Ovary (tissue), 7 donors: ENCODE measurements at regions not wholly inside any gene's neighbourhood (a gene's known extent, or its start where the extent isn't known, plus 50 kb on each side); places are given as distances from the start of the nearest gene placed in this dataset.

ENCODE experiments used
- DNase-seq, 5 donors: peaks; one replicate each; pipeline ENCODE4 v3.0.0-alpha.2; 2019 to 2020
- H3K27ac ChIP-seq, 2 donors: fragments of 200-600 bp; one replicate each; pipeline versions ENCODE4 v1.5.1 to v1.8.0; 2019 to 2022
- H3K27me3 ChIP-seq: fragments of 200-600 bp; one replicate; pipeline ENCODE4 v1.8.0; 2022
- H3K36me3 ChIP-seq: fragments of 200-600 bp; sonication (generic); one replicate; pipeline ENCODE4 v1.5.1; 2019
- H3K4me1 ChIP-seq: one replicate; pipeline ENCODE4 v1.8.1; 2013; ENCODE audit warnings: mild to moderate bottlenecking, moderate library complexity; ENCODE audit not compliant: insufficient read depth
- H3K4me3 ChIP-seq: fragments of 200-600 bp; sonication (generic); one replicate; pipeline ENCODE4 v1.5.1; 2017
- H3K9me3 ChIP-seq, 2 donors: fragments of 200-600 bp in 1 of 2; sonication (generic) in 1 of 2; one replicate each; pipeline versions ENCODE4 v1.5.1 to v1.8.1; 2013 to 2019; ENCODE audit warnings: mild to moderate bottlenecking in 1 of 2, moderate library complexity in 1 of 2
- CTCF ChIP-seq, 3 donors: fragments of 450-650 bp in 2 of 3; fragments of 200-600 bp in 1 of 3; IDR thresholded peaks; one replicate each; pipeline versions ENCODE4 v1.5.1 to v1.8.0; 2016 to 2022; ENCODE audit warnings: antibody characterized with exemption in 3 of 3, mild to moderate bottlenecking in 1 of 3
- EP300 ChIP-seq: sonication (generic); formaldehyde crosslinking; IDR thresholded peaks from one replicate; pipeline ENCODE4 v1.6.1; 2017; ENCODE audit warnings: antibody characterized with exemption
- POLR2A ChIP-seq: fragments of 450-650 bp; IDR thresholded peaks from one replicate; pipeline ENCODE4 v1.6.1; 2017; ENCODE audit warnings: antibody characterized with exemption, mild to moderate bottlenecking, moderate library complexity
- WGBS, 3 donors: extraction: QIAGEN DNeasy Blood & Tissue Kit in 1 of 3; methylation state at CpG; one replicate each; pipeline versions ENCODE4 v1.1.5 to v1.1.7; 2013 to 2017; 5-methylcytosine and 5-hydroxymethylcytosine counted together
- intact Hi-C, 4 donors: fragments of 100-400 bp; cut with DNase I; formaldehyde crosslinking; loops; one replicate each; pipeline versions ENCODE4 v1.11.0 to v1.15.1; 2022 to 2023
- donor health status: DM: no; HTN: no; CAD: no; lungs with moderate emphysema.
- donor health status: DM: no; HTN: no; CAD: no.
- donor health status: Bipolar disorder and iron deficiency.
- donor health status: DM: no; HTN: no; CAD: no.
- donor health status: DM: yes; HTN: yes; CAD: no.

DNA sequence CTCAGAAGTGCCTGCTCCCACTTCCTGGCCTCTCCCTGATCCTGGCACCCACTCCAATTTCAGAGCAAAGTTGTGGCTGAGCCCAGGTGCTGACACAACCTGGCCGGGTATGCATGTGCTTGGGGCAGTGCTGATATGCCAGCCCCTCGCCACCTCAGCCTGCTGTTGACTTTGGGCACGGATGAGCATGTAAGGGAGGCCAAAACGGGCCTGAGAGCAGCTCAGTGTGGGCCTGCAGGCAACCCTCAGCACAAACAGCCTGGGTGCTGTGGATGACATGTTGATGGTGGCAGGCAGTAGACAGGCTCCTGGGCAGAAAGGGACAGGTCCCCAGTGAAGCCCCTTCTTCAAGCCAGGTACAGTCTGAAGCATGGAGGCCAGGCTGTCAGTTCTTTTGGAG, 553.6 kb upstream of the FSIP2 start:
- Histone ChIP-seq H3K4me3 (no peak overlapping the region), H3K4me1 (no peaks in the 10 kb centered on the region), H3K27ac (no peak overlapping the region), H3K9me3 (no peaks in the 10 kb centered on the region), H3K36me3 (no peaks in the 10 kb centered on the region), H3K27me3 (no peaks in the 10 kb centered on the region)
- DNase-seq: peak in 1 of 5 donors; percentile 7
- WGBS, 3 donors: 87 to 89% (median 87%) methylated on average over 4 of the region's 4 CpGs
- intact Hi-C loops: no loop called here
- TF ChIP-seq POLR2A (no peak), CTCF (IDR thresholded peaks at IDR 0.05) (no peak), EP300 (no peak)

DNA sequence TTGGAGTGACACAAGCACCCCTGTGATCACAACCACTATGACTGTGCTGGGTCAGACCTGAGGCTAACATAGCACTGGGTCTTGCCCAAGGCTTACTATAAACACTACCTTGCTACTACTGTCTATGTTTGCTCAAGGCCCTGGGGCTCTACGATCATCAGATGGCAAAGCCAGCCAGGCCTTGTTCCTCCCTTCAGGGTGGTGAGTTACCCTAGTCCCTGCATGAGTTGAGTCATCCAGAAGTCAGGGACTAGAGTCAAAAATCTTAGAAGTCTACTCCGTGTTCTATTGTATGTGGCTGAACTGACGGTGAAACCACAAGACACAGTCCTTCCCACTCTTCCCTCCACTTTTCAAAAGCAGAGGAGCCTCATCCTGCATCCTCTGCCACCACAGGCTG, 551.2 kb upstream of the FSIP2 start:
- Histone ChIP-seq H3K27ac (no peak overlapping the region), H3K27me3 (no peaks in the 10 kb centered on the region), H3K9me3 (no peaks in the 10 kb centered on the region), H3K36me3 (no peaks in the 10 kb centered on the region), H3K4me1 (no peaks in the 10 kb centered on the region), H3K4me3 (no peak overlapping the region)
- TF ChIP-seq CTCF (IDR thresholded peaks at IDR 0.05) (no peak), POLR2A (no peak), EP300 (no peak)
- intact Hi-C loops: no loop called here
- DNase-seq: no peak
- 74 to 92% (median 89%) methylated on average over 3 of the region's 3 CpGs for WGBS, 3 donors

DNA sequence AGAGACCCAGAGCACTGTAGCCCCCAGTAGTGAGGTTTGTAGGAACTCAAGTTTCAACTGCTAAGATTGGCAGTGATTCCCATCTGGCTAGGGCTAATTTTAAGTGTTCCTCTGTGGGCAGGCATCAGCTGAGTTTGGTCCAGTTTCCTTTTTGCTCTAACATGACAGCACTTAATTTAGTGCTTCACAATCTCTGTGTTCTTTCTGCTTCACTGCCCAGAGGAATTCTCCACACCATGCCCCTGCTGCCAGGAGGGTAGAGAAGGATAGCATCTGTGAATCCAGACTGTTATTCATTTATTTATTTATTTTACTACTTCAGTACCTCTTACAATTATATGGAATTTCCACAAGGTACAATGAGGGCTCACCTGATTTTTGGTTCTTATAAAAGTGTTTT, 549.9 kb upstream of the FSIP2 start:
- TF ChIP-seq EP300: no peak
- no peak for TF ChIP-seq POLR2A
- TF ChIP-seq CTCF (IDR thresholded peaks at IDR 0.05): no peak
- Histone ChIP-seq H3K4me1 (no peaks in the 10 kb centered on the region), H3K36me3 (no peaks in the 10 kb centered on the region), H3K9me3 (no peaks in the 10 kb centered on the region), H3K27ac (no peak overlapping the region), H3K27me3 (no peaks in the 10 kb centered on the region), H3K4me3 (no peak overlapping the region)
- DNase-seq: no peak
- intact Hi-C loops: no loop called here

DNA sequence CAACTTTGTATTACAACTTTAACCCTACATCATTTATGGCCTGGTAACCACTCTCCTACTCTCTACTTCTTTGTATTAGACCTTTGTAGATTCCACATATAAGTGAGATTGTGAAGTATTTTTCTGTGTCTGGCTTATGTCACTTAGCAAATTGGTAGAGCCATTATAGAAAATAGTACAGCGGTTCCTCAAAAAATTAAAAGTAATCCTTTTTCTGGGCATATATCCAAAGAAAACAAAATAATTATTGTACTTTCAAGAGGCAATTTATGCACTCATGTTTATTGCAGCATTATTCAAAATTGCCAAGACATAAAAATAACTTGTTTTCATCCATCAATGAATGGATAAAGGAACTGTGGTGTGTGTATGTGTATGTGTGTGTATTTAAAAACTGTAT, 537.5 kb upstream of the FSIP2 start:
- 20 to 32% (median 29%) methylated on average over 1 of the region's 1 CpG for whole genome bisulfite sequencing, 3 donors
- DNase-seq: no peak
- H3K36me3 ChIP-seq: no peaks in the 10 kb centered on the region
- no peaks in the 10 kb centered on the region for H3K9me3 ChIP-seq
- TF ChIP-seq CTCF (IDR thresholded peaks at IDR 0.05): no peak
- TF ChIP-seq EP300: no peak
- TF ChIP-seq POLR2A: no peak
- peaks cover 2% of the 10 kb centered on the region for H3K27me3 ChIP-seq
- H3K4me1 ChIP-seq: no peaks in the 10 kb centered on the region
- H3K4me3 ChIP-seq: no peak overlapping the region
- intact Hi-C loops: no loop called here
- H3K27ac ChIP-seq: no peak overlapping the region

- 41 to 48% (median 44%) methylated on average over 2 of the region's 2 CpGs for WGBS, 3 donors
- peaks cover 2% of the 10 kb centered on the region for H3K27me3 ChIP-seq
- no peaks in the 10 kb centered on the region for H3K4me1 ChIP-seq
- intact Hi-C loops: no loop called here
- no peak for DNase-seq
- TF ChIP-seq EP300: no peak
- TF ChIP-seq POLR2A: no peak
- TF ChIP-seq CTCF (IDR thresholded peaks at IDR 0.05): no peak
- H3K4me3 ChIP-seq: no peak overlapping the region
- H3K9me3 ChIP-seq: no peaks in the 10 kb centered on the region
- H3K27ac ChIP-seq: no peak overlapping the region
- no peaks in the 10 kb centered on the region for H3K36me3 ChIP-seq
Measured at GRCh38 chr2:185202381-185202780, 536.2 kb upstream of the FSIP2 start.
